Liver (tissue), 8 donors: ENCODE measurements at regions not wholly inside any gene's neighbourhood (a gene's known extent, or its start where the extent isn't known, plus 50 kb on each side); places are given as distances from the start of the nearest gene placed in this dataset.

Experiments
- DNase-seq: peaks from one replicate; pipeline ENCODE4 v3.0.0-alpha.2; 2017; ENCODE audit warnings: low spot score
- H3K27ac ChIP-seq, 2 donors: one replicate each; pipeline ENCODE4 v1.7.0; 2013; ENCODE audit warnings: inconsistent platforms in 2 of 2, low read length in 2 of 2, control low read depth in 1 of 2, low read depth in 1 of 2, mild to moderate bottlenecking in 1 of 2
- H3K27me3 ChIP-seq, 4 donors: one replicate each; pipeline versions ENCODE4 v1.6.1 to v1.7.0; 2013; ENCODE audit warnings: low read length in 3 of 4, inconsistent platforms in 1 of 4, mild to moderate bottlenecking in 1 of 4, moderate library complexity in 1 of 4; ENCODE audit not compliant: control insufficient read depth in 4 of 4, insufficient read depth in 4 of 4
- H3K36me3 ChIP-seq, 4 donors: one replicate each; pipeline versions ENCODE4 v1.6.1 to v1.7.0; 2013; ENCODE audit warnings: low read length in 3 of 4, mild to moderate bottlenecking in 3 of 4, low read depth in 1 of 4, moderate library complexity in 1 of 4; ENCODE audit not compliant: control insufficient read depth in 4 of 4, insufficient read depth in 3 of 4
- H3K4me1 ChIP-seq, 4 donors: one replicate each; pipeline versions ENCODE4 v1.6.1 to v1.7.0; 2013; ENCODE audit warnings: low read length in 3 of 4, mild to moderate bottlenecking in 3 of 4, moderate library complexity in 1 of 4; ENCODE audit not compliant: control insufficient read depth in 4 of 4, insufficient read depth in 4 of 4
- H3K4me3 ChIP-seq, 3 donors: one replicate each; pipeline versions ENCODE4 v1.6.1 to v1.7.0; 2013; ENCODE audit warnings: low read length in 3 of 3, control low read depth in 1 of 3, low read depth in 1 of 3, mild to moderate bottlenecking in 1 of 3
- H3K9ac ChIP-seq, 2 donors: one replicate each; pipeline ENCODE4 v1.7.0; 2013; ENCODE audit warnings: low read length in 2 of 2, mild to moderate bottlenecking in 2 of 2, moderate library complexity in 2 of 2, control low read depth in 1 of 2, low read depth in 1 of 2
- H3K9me3 ChIP-seq, 4 donors: one replicate each; pipeline versions ENCODE4 v1.6.1 to v1.7.0; 2013; ENCODE audit warnings: low read length in 3 of 4; ENCODE audit not compliant: control insufficient read depth in 4 of 4
- CTCF ChIP-seq: fragments of 150-350 bp; IDR thresholded peaks from 2 replicates; pipeline ENCODE4 v1.5.1; 2017; ENCODE audit warnings: improper control_type of control experiment, low read depth, low read length; ENCODE audit not compliant: missing input control
- EGR1 ChIP-seq, 2 donors: IDR thresholded peaks; 2 replicates each; pipeline ENCODE4 v1.6.1; 2016 to 2018; ENCODE audit warnings: antibody characterized with exemption in 2 of 2, low read depth in 2 of 2
- FOXA1 ChIP-seq: IDR thresholded peaks from 2 replicates; pipeline ENCODE4 v1.6.1; 2016; ENCODE audit warnings: antibody characterized with exemption
- FOXA2 ChIP-seq: IDR thresholded peaks from 2 replicates; pipeline ENCODE4 v1.6.1; 2016; ENCODE audit warnings: antibody characterized with exemption
- GABPA ChIP-seq, 2 donors: IDR thresholded peaks in 1 of 2; conservative IDR thresholded peaks in 1 of 2; 2 replicates each; pipeline ENCODE4 v1.6.1; 2016; ENCODE audit warnings: antibody characterized with exemption in 2 of 2, mild to moderate bottlenecking in 1 of 2, moderate library complexity in 1 of 2
- HNF4A ChIP-seq, 2 donors: conservative IDR thresholded peaks; 2 replicates each; pipeline ENCODE4 v1.6.1; 2016; ENCODE audit warnings: antibody characterized with exemption in 2 of 2, mild to moderate bottlenecking in 2 of 2
- HNF4G ChIP-seq: IDR thresholded peaks from 2 replicates; pipeline ENCODE4 v1.6.1; 2016; ENCODE audit warnings: antibody characterized with exemption
- JUND ChIP-seq, 2 donors: IDR thresholded peaks; 2 replicates each; pipeline ENCODE4 v1.6.1; 2016; ENCODE audit warnings: antibody characterized with exemption in 2 of 2
- NR2F2 ChIP-seq: IDR thresholded peaks from 2 replicates; pipeline ENCODE4 v1.6.1; 2016; ENCODE audit warnings: antibody characterized with exemption
- RAD21 ChIP-seq, 2 donors: IDR thresholded peaks; 2 replicates each; pipeline ENCODE4 v1.6.1; 2016; ENCODE audit warnings: antibody characterized with exemption in 2 of 2, mild to moderate bottlenecking in 2 of 2
- RXRA ChIP-seq, 2 donors: IDR thresholded peaks; 2 replicates each; pipeline ENCODE4 v1.6.1; 2017 to 2018; ENCODE audit warnings: antibody characterized with exemption in 2 of 2, mild to moderate bottlenecking in 1 of 2
- SP1 ChIP-seq: IDR thresholded peaks from 2 replicates; pipeline ENCODE4 v1.6.1; 2018; ENCODE audit warnings: antibody characterized with exemption, mild to moderate bottlenecking
- TAF1 ChIP-seq: conservative IDR thresholded peaks from 2 replicates; pipeline ENCODE4 v1.6.1; 2016; ENCODE audit warnings: antibody characterized with exemption, mild to moderate bottlenecking
- YY1 ChIP-seq: IDR thresholded peaks from 2 replicates; pipeline ENCODE4 v1.6.1; 2016; ENCODE audit warnings: antibody characterized with exemption, mild to moderate bottlenecking
- WGBS: extraction: QIAGEN DNeasy Blood & Tissue Kit; methylation state at CpG from one replicate; pipeline ENCODE4 v1.1.7; 2013; 5-methylcytosine and 5-hydroxymethylcytosine counted together
- TF ChIP-seq, protein P1 (sequence below): IDR thresholded peaks from 2 replicates; pipeline ENCODE4 v1.6.1; 2016; ENCODE audit warnings: antibody characterized with exemption
- TF ChIP-seq, protein P2 (sequence below): IDR thresholded peaks from 2 replicates; pipeline ENCODE4 v1.6.1; 2016; ENCODE audit warnings: antibody characterized with exemption
- TF ChIP-seq, protein P3 (sequence below): IDR thresholded peaks from 2 replicates; pipeline ENCODE4 v1.6.1; 2016; ENCODE audit warnings: antibody characterized with exemption, mild to moderate bottlenecking
- TF ChIP-seq, protein P4 (sequence below): IDR thresholded peaks from 2 replicates; pipeline ENCODE4 v1.6.1; 2016; ENCODE audit warnings: antibody characterized with exemption
- donor health status: healthy.
- donor health status: healthy.
- donor health status: healthy.
- donor health status: healthy.
- donor health status: healthy.

GRCh38 chr15:66623801-66624453 lies 58.1 kb upstream of the LCTL start:
- WGBS: 74% methylated on average over 6 of the region's 6 CpGs
- DNase-seq: no peak
- no peak overlapping the region for H3K27ac ChIP-seq

More at GRCh38 chr15:66623801-66624453, 58.1 kb upstream of the LCTL start:
- H3K27me3 ChIP-seq: no peaks in the 10 kb centered on the region
- no peaks in the 10 kb centered on the region for H3K9me3 ChIP-seq
- H3K4me3 ChIP-seq: no peak overlapping the region
- no peak for TF ChIP-seq CTCF
- no peak for TF ChIP-seq JUND (IDR thresholded peaks at IDR 0.05)
- TF ChIP-seq, protein P1, sequence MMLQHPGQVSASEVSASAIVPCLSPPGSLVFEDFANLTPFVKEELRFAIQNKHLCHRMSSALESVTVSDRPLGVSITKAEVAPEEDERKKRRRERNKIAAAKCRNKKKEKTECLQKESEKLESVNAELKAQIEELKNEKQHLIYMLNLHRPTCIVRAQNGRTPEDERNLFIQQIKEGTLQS: no peak
- no peak for TF ChIP-seq FOXA1
- TF ChIP-seq, protein P2, sequence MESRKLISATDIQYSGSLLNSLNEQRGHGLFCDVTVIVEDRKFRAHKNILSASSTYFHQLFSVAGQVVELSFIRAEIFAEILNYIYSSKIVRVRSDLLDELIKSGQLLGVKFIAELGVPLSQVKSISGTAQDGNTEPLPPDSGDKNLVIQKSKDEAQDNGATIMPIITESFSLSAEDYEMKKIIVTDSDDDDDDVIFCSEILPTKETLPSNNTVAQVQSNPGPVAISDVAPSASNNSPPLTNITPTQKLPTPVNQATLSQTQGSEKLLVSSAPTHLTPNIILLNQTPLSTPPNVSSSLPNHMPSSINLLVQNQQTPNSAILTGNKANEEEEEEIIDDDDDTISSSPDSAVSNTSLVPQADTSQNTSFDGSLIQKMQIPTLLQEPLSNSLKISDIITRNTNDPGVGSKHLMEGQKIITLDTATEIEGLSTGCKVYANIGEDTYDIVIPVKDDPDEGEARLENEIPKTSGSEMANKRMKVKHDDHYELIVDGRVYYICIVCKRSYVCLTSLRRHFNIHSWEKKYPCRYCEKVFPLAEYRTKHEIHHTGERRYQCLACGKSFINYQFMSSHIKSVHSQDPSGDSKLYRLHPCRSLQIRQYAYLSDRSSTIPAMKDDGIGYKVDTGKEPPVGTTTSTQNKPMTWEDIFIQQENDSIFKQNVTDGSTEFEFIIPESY: no peak
- TF ChIP-seq FOXA2: no peak
- TF ChIP-seq SP1: no peak
- TF ChIP-seq, protein P3, sequence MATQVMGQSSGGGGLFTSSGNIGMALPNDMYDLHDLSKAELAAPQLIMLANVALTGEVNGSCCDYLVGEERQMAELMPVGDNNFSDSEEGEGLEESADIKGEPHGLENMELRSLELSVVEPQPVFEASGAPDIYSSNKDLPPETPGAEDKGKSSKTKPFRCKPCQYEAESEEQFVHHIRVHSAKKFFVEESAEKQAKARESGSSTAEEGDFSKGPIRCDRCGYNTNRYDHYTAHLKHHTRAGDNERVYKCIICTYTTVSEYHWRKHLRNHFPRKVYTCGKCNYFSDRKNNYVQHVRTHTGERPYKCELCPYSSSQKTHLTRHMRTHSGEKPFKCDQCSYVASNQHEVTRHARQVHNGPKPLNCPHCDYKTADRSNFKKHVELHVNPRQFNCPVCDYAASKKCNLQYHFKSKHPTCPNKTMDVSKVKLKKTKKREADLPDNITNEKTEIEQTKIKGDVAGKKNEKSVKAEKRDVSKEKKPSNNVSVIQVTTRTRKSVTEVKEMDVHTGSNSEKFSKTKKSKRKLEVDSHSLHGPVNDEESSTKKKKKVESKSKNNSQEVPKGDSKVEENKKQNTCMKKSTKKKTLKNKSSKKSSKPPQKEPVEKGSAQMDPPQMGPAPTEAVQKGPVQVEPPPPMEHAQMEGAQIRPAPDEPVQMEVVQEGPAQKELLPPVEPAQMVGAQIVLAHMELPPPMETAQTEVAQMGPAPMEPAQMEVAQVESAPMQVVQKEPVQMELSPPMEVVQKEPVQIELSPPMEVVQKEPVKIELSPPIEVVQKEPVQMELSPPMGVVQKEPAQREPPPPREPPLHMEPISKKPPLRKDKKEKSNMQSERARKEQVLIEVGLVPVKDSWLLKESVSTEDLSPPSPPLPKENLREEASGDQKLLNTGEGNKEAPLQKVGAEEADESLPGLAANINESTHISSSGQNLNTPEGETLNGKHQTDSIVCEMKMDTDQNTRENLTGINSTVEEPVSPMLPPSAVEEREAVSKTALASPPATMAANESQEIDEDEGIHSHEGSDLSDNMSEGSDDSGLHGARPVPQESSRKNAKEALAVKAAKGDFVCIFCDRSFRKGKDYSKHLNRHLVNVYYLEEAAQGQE: no peak
- TF ChIP-seq GABPA (IDR thresholded peaks at IDR 0.05 in 1 of 2, conservative IDR thresholded peaks at IDR 0.05 in 1 of 2): no peak
- TF ChIP-seq NR2F2: no peak
- TF ChIP-seq, protein P4, sequence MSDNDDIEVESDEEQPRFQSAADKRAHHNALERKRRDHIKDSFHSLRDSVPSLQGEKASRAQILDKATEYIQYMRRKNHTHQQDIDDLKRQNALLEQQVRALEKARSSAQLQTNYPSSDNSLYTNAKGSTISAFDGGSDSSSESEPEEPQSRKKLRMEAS: no peak
- no peak for TF ChIP-seq HNF4G
- TF ChIP-seq YY1: no peak
- TF ChIP-seq EGR1 (IDR thresholded peaks at IDR 0.05; ENCODE audit: low read depth in 2 of 2): no peak
- TF ChIP-seq RXRA (IDR thresholded peaks at IDR 0.05): no peak
- TF ChIP-seq HNF4A (conservative IDR thresholded peaks at IDR 0.05): no peak
- TF ChIP-seq TAF1: no peak
- no peak for TF ChIP-seq RAD21 (IDR thresholded peaks at IDR 0.05)
- H3K4me1 ChIP-seq: peaks cover 4 to 12% (median 9%) of the 10 kb centered on the region in 4 donors
- no peak overlapping the region for H3K9ac ChIP-seq
- H3K36me3 ChIP-seq: no peaks in the 10 kb centered on the region
